NCI-H1930 (cell line): ENCODE measurements at regions not wholly inside any gene's neighbourhood (a gene's known extent, or its start where the extent isn't known, plus 50 kb on each side); places are given as distances from the start of the nearest gene placed in this dataset.

Experiments used
- DNase-seq, 2 experiments: peaks; one replicate each; lab custom pipeline; 2025; lab: John Stamatoyannopoulos, UW

DNA sequence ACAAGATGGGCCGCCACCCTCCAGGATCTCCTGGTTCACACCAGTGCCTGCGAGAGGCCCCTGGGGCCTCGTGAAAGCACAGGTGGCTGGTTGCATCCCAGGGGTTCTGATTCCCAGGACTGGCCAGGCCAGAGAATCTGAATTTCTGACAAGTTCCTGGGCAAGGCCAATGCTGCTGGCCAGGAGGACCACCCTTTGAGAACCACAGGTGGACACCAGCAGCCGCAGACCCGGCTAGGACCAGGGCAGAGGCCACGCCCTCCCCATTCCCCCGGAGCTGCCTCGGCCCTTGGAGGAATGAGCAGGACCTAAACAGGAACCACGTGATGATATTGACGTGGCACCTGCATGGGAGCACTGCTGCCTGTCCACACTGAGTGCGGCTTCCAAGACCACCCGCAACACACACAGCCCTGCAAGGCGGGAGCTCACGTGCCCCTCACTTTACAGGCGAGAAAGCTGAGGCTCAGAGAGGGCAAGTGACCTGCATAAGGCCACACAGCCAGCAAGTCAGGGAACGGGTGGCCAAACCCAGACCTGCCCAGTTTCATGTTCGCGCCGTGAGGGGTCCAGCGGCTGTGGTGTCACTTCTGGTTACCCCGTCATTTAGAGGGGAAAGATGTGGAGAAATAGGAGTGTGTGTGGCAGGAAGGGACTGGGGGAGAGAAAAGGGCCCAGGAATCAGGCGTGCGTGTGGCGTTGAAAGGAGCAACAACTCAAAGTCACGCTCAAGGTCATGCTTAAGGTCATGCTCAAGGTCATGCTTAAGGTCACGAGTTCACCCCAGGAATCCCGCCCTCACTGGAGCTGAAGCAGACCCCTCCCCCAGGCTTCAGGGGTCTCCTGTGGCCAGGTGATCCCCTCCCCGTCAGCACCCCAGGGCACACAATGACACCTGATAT is 105.9 kb upstream of the IER5L start:
- DNase-seq = no peak

DNA sequence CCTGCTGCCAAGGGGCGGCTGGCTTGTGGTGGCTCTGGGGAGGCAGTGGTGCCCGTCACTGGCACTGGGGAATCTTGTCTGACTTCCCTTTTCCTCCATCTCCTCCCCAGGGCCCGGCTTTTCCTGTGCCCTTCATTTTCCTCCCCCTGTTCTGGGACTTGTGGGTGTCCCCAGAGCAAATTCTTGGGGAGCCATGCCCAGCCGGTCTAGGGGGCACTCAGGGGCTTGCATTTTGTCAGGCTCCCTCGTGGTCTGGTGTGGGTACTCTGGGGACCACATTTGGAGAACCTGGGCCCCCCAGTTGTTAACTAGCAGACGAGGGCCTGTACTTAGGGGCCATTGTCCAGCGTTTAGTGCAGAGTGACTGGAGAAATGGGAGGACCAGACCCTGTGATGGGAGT is 105.2 kb upstream of the IER5L start:
- no peak for DNase-seq

- no peak for DNase-seq
Observed at GRCh38 chr9:129282731-129283211, 104.7 kb upstream of the IER5L start.

DNA sequence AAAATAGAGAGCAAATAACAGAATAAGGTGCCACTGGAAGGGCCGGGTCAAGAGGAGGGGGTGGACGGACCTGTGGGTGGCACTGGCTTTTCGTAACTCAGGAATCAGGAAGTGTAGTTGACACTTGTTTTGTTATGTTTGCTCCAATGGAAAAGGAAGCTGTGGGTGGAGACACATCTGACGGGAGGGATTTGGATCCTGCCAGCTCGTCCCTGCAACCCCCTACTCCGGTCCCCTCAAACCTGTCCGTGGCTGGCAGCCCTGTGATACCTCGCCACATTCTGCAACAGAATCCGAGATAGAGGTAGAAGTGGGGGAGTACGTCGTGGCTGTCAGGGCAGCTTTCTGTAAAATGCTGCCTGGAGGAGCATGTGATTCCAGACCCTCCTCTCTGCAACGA is 104.2 kb upstream of the IER5L start:
- DNase-seq = no peak

DNA sequence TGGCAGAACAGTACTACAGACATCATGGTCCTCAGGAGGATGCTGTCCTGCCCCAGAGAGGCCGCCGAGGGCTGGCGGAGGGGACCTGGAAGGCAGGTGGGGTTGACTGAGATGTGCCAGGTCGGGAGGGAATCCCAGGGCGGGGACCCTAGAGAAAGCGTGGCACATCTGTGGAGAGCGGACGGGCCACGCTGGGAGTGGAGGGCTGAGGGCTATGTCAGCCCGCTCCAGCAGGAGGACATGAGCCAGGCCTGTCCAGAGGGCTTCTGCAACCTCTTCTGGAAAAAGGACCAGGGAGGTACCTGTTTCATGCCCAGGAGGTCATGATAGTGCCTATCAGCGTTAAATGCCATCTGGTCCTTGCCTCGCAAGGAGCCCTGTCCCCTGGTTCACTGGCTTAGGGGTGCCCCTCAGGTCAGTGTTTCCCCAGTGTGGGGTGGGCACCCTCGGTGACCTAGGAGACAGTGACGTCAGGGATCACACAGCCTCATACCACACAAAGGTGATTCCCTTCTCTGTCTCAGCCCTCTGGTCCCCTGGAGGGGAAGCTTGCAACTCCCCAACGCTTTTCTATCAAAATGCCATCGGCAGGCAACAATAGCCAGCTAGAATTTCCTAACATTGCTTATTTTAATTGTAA is 103.6 kb upstream of the IER5L start:
- no peak for DNase-seq

DNA sequence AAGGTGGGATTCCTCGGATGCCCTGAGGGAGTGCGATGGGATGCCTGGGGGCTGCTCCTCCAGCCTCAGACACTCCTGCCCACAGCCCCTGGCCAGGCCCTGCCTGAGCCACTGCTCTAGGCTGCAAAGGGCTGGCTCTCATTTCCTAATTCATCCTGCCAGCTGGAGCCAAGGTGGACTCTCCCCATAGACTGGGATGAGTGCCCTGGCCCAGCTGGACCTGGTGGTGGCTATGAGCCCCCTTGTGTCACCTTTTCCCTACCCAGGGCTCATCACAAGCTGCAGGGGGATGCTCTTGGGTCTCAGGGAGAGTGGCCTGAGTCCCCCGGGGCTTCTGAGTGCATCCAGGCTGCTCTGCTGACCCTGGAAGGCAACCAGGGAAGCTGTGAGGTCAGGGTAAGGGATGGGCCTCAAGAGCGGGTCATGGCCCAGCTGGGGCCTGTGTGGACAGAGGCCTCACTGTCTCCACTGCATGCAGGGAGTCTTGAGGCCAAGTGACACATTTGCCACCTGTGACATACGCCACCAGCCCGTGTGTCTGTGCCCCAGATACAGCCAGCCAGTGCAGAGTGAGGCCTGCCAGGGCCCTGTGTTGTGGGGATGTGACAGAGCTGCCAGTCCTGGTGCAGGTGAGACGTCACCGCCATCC is 102.7 kb upstream of the IER5L start:
- no peak for DNase-seq

DNA sequence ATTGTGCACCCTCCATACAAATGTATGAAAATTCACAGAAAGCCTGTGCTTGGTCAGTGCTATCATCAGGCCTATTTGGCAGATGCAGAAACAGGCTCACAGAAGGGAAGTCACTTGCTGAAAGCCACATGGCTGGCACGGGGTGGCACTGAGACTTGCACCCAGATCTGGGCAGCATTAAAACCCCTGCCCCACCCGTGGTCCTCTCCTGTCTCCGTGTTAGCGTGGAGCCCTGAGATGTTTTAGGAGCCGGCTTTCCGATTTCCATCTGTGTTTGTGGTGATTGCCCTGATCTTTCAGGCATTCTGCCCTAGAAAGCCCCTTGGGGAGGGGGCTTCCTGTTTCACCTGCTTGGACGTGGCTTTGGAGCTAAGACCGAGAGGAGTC is 102.2 kb upstream of the IER5L start:
- no peak for DNase-seq

DNA sequence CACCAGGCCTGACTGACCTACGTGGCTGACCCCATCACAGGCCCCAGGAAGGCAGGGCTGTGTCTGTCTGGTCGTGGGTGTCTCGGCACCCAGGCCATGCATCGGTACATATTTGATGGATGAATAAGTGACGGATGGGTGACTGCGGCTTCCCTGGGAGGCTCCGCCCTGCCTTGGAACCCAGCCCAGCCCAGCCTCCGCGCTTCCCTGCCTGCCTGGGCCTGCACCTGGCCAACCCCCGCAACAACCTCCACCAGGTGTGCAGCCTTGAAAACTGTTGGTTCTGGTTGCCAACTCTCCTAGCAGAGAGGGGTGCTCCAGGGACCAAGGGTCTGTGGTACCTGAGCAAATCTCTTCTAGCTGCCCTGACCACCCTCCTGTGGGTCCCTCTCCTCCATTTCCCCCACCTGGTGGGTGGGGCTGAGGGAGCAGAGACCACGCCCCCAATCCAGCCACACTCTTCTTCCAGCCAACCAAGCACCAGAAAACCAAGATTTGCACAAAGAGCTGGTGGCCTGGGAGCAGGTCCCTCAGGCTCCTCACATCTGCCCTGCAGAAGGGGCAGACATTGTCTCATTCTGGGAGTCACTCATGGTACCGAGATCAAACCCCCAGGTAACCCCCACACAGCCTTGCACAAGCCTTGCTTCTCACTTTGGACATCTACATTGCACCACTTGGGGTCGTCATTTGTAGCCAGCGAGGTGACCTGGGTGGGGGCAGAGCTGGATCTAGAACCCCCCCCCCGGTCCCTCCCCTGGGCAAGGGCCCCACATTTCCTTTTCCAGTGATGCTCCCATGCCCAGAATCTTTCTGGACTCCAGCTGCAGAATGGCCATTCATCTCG is 100.6 kb upstream of the IER5L start:
- no peak for DNase-seq

GRCh38 chr9:129276486-129277230 is 98.6 kb upstream of the IER5L start:
- DNase-seq = no peak

DNA sequence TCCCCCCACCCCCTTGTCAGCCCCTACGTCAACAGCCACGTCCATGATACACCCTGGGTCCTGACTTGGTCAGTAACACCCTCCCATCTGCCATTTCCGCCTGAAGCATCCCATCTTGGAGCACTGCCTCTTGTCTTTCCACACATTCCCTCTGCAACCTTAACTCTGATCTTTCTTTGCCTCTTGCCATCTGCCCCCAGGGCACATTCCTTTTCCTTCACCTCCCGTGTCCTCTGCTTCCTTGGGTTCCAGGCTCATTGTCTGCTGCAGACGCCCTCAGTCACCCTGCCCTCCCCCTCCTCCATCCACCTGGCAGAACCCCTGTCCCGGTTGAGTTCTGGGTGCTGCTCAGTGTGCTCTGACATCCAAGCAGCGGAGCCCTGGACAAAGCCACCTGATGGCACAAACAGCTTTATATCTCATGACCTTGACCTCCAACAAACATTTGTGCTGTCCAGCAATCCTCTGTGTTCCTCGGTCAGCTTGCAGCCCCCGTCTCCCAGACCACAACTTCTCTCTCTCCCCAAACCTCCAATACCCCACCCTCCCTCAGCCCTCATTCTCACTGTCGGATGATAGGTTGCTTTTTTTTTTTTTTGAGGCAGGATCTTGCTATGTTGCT is 97.7 kb upstream of the IER5L start:
- DNase-seq = no peak

DNA sequence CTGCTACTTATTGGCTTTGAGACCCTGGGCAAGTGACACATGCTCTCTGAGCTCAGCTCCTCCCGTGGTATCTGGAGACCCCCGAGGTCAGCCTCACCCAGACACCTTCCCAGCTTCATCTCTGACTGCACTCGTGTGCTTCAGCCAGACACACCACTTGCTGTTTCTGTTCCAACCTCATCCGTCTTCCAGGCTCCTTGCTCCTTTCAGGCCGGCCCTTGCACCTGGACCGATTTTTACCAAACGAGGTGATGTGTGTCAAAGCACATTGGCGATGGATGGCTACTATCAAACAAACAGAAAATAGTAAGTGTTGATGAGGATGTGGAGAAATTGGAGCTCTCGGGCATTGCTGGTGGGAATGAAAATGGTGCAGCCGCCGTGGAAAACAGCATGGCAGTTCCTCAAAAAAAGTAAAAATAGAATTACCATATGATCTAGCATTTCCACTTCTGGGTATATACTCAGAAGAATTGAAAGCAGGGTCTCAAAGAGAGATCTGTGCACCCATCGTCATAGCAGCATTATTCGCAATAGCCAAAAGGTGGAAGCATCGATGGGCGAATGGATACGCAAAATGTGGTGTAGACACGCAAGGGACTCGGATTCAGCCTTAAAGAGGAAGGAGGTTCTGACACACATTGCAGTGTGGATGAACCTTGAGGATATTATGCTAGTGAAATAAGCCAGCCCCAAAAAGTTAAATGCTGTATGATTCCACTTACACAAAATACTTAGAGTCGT is 96.1 kb upstream of the IER5L start:
- DNase-seq = no peak

GRCh38 chr9:129273136-129273895 is 95.3 kb upstream of the IER5L start:
- DNase-seq = no peak

DNA sequence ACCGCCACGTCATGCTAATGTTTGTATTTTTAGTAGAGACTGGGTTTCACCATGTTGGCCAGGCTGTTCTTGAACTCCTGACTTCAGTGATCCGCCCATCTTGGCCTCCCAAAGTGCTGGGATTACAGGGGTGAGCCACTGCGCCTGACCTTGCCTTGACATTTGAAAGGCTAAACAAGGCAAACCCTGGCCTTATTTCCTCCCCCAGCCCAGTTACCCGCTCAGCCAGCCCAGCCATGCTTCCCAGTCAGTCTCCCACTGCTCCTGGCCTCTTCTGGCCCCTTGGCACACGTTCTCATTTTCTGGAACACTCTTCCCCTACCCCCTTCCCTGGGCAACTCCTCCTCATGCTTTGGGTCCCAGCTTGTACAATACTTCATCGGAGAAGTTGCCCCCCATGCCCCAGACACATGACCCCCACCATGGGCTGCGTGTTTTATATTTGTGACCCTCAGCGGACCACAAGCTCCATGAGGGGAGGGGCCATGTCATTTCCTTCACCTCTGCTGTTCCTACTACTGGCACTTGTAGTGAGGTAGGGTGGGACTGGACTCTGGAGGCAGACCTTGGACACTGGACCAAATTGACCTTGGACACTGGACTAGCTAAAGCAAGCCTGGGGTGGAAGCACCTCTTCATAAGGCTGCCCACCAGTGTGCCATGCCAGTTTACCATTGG is 94.4 kb upstream of the IER5L start:
- DNase-seq = no peak

DNA sequence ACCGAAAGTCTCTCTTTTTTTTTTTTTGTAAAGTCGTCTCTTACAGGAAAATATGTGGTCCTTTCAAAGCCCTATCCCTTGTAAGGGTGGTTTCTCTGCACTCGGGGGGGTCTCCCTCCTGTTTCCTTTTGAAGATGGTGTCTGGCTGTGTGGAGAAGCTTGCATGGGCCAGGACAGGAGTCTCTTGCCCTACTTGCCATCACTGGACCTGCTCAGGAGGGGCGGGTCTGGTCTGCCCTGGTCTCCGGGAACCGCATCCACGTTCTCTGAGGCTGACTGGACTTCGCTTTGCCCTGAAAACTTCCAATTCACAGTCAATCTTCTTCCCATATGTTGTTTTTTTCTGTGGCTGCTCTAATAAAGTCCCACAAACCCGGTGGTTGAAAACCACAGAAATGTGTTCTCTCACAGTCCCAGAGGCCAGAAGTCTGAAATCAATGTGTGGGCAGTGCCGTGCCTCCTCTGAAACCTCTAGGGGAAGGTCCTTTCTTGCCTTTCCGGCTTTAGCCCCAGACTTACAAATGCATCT is 92.9 kb upstream of the IER5L start:
- DNase-seq = no peak

GRCh38 chr9:129270205-129270604 is 92.1 kb upstream of the IER5L start:
- DNase-seq = no peak

GRCh38 chr9:129267141-129267540 is 89.1 kb upstream of the IER5L start:
- DNase-seq = no peak

GRCh38 chr9:129266536-129266935 is 88.5 kb upstream of the IER5L start:
- DNase-seq = no peak

- DNase-seq = no peak
Observed at GRCh38 chr9:129264388-129264787, 86.3 kb upstream of the IER5L start.
